SK-N-SH treated with all-trans-retinoic acid at 6 μM for 48 hours (cell line): ENCODE measurements at regions not wholly inside any gene's neighbourhood (a gene's known extent, or its start where the extent isn't known, plus 50 kb on each side); places are given as distances from the start of the nearest gene placed in this dataset.

Source experiments
- ATAC-seq: fragments of 200-7000 bp; cut with Tn5 transposase; 3 replicates; pipeline ENCODE4 v1.9.1; 2020; ENCODE audit warnings: mild to moderate bottlenecking, moderate library complexity
- ARNTL ChIP-seq: fragments of 450-650 bp; formaldehyde crosslinking; IDR thresholded peaks from 2 replicates; pipeline ENCODE4 v1.5.0; 2020; ENCODE audit warnings: low read depth, mild to moderate bottlenecking, moderate library complexity, borderline replicate concordance
- BACH2 ChIP-seq: fragments of 250-450 bp; sonication (Bioruptor Pico); IDR thresholded peaks from 2 replicates; pipeline ENCODE4 v1.9.0; 2021; ENCODE audit warnings: mild to moderate bottlenecking, borderline replicate concordance
- CREB5 ChIP-seq: fragments of 250-450 bp; sonication (Bioruptor Pico); IDR thresholded peaks from 2 replicates; pipeline ENCODE4 v1.5.1; 2020; ENCODE audit warnings: low read depth, mild to moderate bottlenecking, moderate library complexity
- CSDC2 ChIP-seq: fragments of 250-450 bp; sonication (Bioruptor Pico); IDR thresholded peaks from 2 replicates; pipeline ENCODE4 v1.5.0; 2020; ENCODE audit warnings: mild to moderate bottlenecking, moderate library complexity
- CSRNP3 ChIP-seq: fragments of 250-450 bp; sonication (Bioruptor Pico); IDR thresholded peaks from 2 replicates; pipeline ENCODE4 v1.5.1; 2021; ENCODE audit warnings: mild to moderate bottlenecking, moderate library complexity
- ESRRG ChIP-seq: fragments of 250-450 bp; sonication (Bioruptor Pico); IDR thresholded peaks from 2 replicates; pipeline ENCODE4 v1.6.1; 2021; ENCODE audit warnings: mild to moderate bottlenecking
- GLIS3 ChIP-seq: fragments of 250-450 bp; sonication (Bioruptor Pico); IDR thresholded peaks from 2 replicates; pipeline ENCODE4 v1.5.0; 2020; ENCODE audit warnings: mild to moderate bottlenecking, moderate library complexity
- ISL1 ChIP-seq: fragments of 250-450 bp; sonication (Bioruptor Pico); IDR thresholded peaks from 2 replicates; pipeline ENCODE4 v2.1.2; 2022; ENCODE audit warnings: mild to moderate bottlenecking, moderate library complexity
- OSR1 ChIP-seq: fragments of 250-450 bp; sonication (Bioruptor Pico); IDR thresholded peaks from 2 replicates; pipeline ENCODE4 v1.8.0; 2022; ENCODE audit warnings: moderate library complexity, mild to moderate bottlenecking, inconsistent platforms
- POU6F1 ChIP-seq: fragments of 250-450 bp; sonication (Bioruptor Pico); IDR thresholded peaks from 2 replicates; pipeline ENCODE4 v1.8.0; 2021; ENCODE audit warnings: low read depth, mild to moderate bottlenecking, moderate library complexity, borderline replicate concordance
- PPARA ChIP-seq: fragments of 250-450 bp; sonication (Bioruptor Pico); IDR thresholded peaks from 2 replicates; pipeline ENCODE4 v1.5.0; 2020; ENCODE audit warnings: mild to moderate bottlenecking, borderline replicate concordance
- RARB ChIP-seq: fragments of 250-450 bp; sonication (Bioruptor Pico); IDR thresholded peaks from 2 replicates; pipeline ENCODE4 v1.8.0; 2021; ENCODE audit warnings: mild to moderate bottlenecking, moderate library complexity
- SNAI2 ChIP-seq: fragments of 250-450 bp; sonication (Bioruptor Pico); IDR thresholded peaks from 2 replicates; pipeline ENCODE4 v1.5.0; 2020; ENCODE audit warnings: mild to moderate bottlenecking, moderate library complexity
- TCF4 ChIP-seq: fragments of 250-450 bp; sonication (Bioruptor Pico); IDR thresholded peaks from 2 replicates; pipeline ENCODE4 v1.8.0; 2021; ENCODE audit warnings: mild to moderate bottlenecking, moderate library complexity, borderline replicate concordance
- TOX ChIP-seq: fragments of 250-450 bp; sonication (Bioruptor Pico); IDR thresholded peaks from 2 replicates; pipeline ENCODE4 v1.8.0; 2021; ENCODE audit warnings: mild to moderate bottlenecking, moderate library complexity, borderline replicate concordance
- TSHZ2 ChIP-seq: fragments of 250-450 bp; sonication (Bioruptor Pico); IDR thresholded peaks from 2 replicates; pipeline ENCODE4 v1.5.0; 2020; ENCODE audit warnings: mild to moderate bottlenecking, moderate library complexity
- ZC3H10 ChIP-seq: fragments of 250-450 bp; sonication (Bioruptor Pico); IDR thresholded peaks from 2 replicates; pipeline ENCODE4 v1.5.1; 2021; ENCODE audit warnings: mild to moderate bottlenecking, moderate library complexity
- ZFP3 ChIP-seq: fragments of 250-450 bp; sonication (Bioruptor Pico); IDR thresholded peaks from 2 replicates; pipeline ENCODE4 v1.5.0; 2020; ENCODE audit warnings: mild to moderate bottlenecking, moderate library complexity
- ZFP30 ChIP-seq: fragments of 450-650 bp; formaldehyde crosslinking; IDR thresholded peaks from 2 replicates; pipeline ENCODE4 v1.5.0; 2022; ENCODE audit warnings: mild to moderate bottlenecking, moderate library complexity
- ZNF565 ChIP-seq: fragments of 450-650 bp; formaldehyde crosslinking; conservative IDR thresholded peaks from 2 replicates; pipeline ENCODE4 v1.5.0; 2020; ENCODE audit warnings: low read depth, mild to moderate bottlenecking, moderate library complexity
- ZNF70 ChIP-seq: fragments of 450-650 bp; formaldehyde crosslinking; IDR thresholded peaks from 2 replicates; pipeline ENCODE4 v1.5.0; 2020; ENCODE audit warnings: mild to moderate bottlenecking, moderate library complexity
- ZNF8 ChIP-seq: fragments of 450-650 bp; formaldehyde crosslinking; IDR thresholded peaks from 2 replicates; pipeline ENCODE4 v1.5.0; 2020; ENCODE audit warnings: mild to moderate bottlenecking, moderate library complexity

- no peak for ATAC-seq
- TF ChIP-seq ZFP30 (CRISPR knock-in tag) = no peak
- TF ChIP-seq PPARA (CRISPR knock-in tag) = no peak
- TF ChIP-seq TCF4 (CRISPR knock-in tag) = no peak
- no peak for TF ChIP-seq RARB
- TF ChIP-seq ZNF70 (CRISPR knock-in tag) = no peak
- no peak for TF ChIP-seq BACH2 (CRISPR knock-in tag)
- TF ChIP-seq GLIS3 (CRISPR knock-in tag) = no peak
- TF ChIP-seq POU6F1 = no peak
- TF ChIP-seq ZFP3 = no peak
- no peak for TF ChIP-seq ZC3H10 (CRISPR knock-in tag)
- no peak for TF ChIP-seq SNAI2 (CRISPR knock-in tag)
- TF ChIP-seq ISL1 = no peak
- TF ChIP-seq OSR1 (CRISPR knock-in tag) = no peak
- TF ChIP-seq, all 23 proteins: peak for 0
Observed at GRCh38 chr10:28879875-28880682, 202.8 kb downstream of the BAMBI start.

GRCh38 chr10:28880683-28880950, 203.3 kb downstream of the BAMBI start:
- ATAC-seq = no peak

More at GRCh38 chr10:28880683-28880950, 203.3 kb downstream of the BAMBI start:
- no peak for TF ChIP-seq ARNTL (CRISPR knock-in tag)
- TF ChIP-seq POU6F1 = no peak
- no peak for TF ChIP-seq CSDC2 (CRISPR knock-in tag)
- no peak for TF ChIP-seq TOX (CRISPR knock-in tag)
- no peak for TF ChIP-seq TSHZ2 (CRISPR knock-in tag)
- TF ChIP-seq ZNF8 = no peak
- TF ChIP-seq ZNF565 (CRISPR knock-in tag) = no peak
- no peak for TF ChIP-seq ISL1
- no peak for TF ChIP-seq CREB5 (CRISPR knock-in tag)
- no peak for TF ChIP-seq CSRNP3 (CRISPR knock-in tag)
- TF ChIP-seq ZC3H10 (CRISPR knock-in tag) = no peak
- no peak for TF ChIP-seq ESRRG (CRISPR knock-in tag)
- no peak for TF ChIP-seq GLIS3 (CRISPR knock-in tag)
